GM21576 (cell line): ENCODE measurements at regions not wholly inside any gene's neighbourhood (a gene's known extent, or its start where the extent isn't known, plus 50 kb on each side); places are given as distances from the start of the nearest gene placed in this dataset.
"Not testable (repeated sequence)": the region's sequence is repeated elsewhere in the genome, so short reads cannot be mapped to it uniquely, and the experiment has no call there.

Source experiments
- ATAC-seq: cut with Tn5 transposase; IDR thresholded peaks from one replicate; pipeline ENCODE4 v1.9.1; 2021; ENCODE audit warnings: mild to moderate bottlenecking, moderate library complexity; ENCODE audit not compliant: unreplicated experiment

DNA sequence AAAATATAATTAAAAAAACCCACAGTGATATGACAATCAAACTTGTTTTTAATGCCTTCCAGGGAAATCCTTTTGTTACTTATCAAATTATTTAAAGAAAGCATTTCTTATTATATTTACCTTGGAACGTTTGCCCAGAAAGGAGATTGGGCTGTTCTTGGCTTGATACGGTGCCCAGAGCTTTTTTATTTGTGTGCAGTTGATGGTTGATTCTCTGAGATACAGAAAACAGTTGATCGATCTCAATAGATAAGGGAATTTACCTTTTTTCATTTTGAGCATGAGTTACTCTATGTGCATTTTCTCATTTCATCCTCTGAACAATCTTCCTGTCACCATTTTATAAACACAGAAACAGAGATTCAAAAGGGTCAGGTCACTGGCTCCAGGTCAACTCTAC lies 72.5 kb upstream of the NEDD9 start:
- no peak for ATAC-seq

DNA sequence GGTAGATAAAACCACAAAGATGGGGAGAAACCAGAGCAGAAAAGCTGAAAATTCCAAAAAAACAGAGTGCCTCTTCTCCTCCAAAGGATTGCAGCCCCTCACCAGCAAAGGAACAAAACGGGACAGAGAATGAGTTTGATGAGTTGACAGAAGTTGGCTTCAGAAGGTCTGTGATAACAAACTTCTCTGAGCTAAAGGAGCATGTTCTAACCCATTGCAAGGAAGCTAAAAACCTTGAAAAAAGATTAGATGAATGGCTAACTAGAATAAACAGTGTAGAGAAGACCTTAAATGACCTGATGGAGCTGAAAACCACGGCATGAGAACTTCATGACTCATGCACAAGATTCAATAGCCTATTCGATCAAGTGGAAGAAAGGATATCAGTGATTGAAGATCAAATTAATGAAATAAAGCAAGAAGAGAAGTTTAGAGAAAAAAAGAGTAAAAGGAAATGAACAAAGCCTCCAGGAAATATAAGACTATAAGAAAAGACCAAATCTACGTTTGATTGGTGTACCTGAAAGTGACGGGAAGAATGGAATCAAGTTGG lies 67.5 kb upstream of the NEDD9 start:
- not testable (repeated sequence) for ATAC-seq

DNA sequence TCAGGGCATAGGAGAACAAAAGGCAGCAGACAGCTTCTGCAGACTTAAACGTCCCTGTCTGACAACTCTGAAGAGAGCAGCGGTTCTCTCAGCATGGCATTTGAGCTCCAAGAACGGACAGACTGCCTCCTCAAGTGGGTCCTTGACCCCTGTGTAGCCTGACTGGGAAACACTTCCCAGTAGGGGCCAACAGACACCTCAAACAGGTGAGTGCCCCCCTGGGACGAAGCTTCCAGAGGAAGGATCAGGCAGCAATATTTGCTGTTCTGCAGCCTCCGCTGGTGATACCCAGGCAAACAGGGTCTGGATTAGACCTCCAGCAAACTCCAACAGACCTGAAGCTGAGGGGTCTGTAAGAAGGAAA lies 66.9 kb upstream of the NEDD9 start:
- not testable (repeated sequence) for ATAC-seq

DNA sequence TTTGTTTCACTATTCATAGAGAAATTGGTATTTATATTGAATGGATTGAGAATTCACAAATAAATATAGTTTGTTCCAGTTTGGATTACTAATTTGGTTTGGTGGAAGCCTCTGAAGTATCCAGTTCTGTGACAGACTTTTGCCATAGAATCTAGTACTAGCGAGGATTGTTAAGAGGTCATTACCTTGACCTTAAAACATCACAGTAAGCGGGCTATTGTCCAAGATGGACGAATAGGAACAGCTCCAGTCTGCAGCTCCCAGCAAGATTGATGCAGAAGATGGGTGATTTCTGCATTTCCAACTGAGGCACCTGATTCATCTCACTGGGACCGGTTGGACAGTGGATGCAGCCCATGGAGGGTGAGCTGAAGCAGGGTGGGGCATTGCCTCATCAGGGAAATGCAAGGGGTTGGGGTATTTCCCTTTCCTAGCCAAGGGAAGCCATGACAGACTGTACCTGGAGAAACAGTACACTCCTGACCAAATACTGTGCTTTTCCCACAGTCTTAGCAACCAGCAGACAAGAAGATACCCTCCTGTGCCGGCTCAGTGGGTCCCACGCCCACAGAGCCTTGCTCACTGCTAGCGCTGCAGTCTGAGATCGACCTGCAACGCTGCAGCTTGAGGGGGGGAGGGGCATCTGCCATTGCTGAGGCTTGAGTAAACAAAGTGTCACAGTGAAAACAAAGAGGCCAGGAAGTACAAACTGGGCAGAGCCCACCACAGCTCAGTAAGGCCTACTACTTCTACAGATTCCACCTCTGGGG lies 66.4 kb upstream of the NEDD9 start:
- ATAC-seq: no peak

DNA sequence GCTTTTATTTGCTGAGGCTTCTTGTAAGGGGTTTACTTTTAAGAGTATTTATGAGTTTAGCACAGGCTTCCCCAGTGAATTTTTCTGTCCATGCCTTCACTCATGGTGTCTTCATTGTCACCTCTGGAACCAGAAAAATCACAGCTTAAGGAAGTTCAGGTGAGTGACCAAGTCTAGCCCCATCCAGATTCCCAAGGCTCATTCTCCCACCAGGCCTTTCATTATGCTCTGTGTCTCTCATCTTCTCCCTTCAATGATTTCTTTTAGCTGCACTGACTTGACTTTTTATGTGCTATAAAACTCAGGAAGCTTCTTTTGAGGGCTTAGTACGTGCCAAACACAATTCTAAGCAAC lies 64.9 kb upstream of the NEDD9 start:
- ATAC-seq: no peak

DNA sequence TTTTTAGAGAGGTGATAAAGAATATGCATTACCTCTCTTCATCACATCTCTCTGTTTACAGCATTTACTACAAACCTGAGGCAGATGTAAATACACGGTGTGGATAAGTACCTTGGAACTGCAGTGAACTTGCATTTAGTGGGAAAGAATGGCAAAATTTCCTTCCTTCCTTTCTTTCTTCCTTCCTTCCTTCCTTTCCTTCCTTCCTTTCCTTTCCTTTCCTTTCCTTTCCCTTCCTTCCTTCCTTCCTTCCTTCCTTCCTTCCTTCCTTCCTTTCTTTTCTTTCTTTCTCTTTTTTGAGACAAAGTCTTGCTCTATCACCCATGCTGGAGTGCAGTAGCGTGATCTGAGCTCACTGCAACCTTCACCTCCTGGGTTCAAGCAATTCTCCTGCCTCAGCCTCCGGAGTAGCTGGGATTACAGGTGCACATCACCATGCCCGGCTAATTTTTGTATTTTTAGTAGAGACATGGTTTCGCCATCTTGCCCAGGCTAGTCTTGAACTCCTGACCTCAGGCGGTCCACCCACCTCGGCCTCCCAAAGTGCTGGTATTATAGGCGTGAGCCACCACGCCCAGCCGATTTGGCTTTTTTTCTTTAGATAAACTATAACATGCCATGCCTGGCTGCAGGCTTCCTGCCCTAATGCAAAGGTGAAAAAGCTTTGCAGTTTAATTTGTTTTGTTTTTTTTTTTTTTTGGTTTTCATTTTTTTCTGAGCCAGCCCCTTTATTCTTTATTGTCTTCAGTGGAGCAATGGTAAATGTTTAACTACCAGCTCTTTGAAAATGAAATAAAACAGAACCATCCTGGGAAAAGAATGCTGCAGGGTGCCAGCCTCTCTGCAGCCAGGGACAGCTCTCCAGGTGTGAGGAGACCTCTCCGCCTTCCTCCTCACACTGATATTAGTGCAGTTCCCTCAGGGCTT lies 64.2 kb upstream of the NEDD9 start:
- ATAC-seq: no peak

DNA sequence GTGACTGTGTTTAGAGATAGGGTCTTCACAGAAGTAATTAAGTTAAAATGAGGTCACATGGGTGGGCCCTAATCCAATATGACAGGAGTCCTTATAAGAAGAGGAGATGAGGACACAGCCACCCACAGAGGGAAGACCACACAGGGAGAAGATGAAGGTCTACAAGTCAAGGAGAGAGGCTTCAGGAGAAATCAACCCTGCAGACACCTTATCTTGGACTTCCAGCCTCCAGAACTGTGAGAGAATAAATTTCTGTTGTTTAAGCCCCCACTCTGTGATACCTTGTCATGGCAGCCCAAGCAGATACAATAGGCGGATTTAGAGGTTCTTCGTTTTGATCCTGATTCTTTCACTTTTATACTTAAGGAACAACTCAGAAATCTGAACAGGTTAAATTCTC lies 63.5 kb upstream of the NEDD9 start:
- no peak for ATAC-seq

DNA sequence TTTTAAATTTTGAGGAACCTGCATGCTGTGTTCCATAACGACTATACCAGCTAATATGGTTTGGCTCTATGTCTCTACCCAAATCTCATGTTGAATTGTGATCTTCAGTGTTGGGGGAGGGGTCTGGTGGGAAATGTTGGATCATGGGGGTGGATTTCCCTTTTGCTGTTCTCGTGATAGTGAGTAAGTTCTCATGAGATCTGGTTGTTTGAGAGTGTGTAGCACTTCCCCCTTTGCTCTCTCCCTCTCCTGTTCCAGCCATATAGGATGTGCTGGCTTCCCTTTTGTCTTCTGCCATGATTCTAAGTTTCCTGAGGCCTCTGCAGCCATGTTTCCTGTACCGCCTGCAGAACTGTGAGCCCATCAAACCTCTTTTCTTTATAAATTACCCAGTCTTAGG lies 61.8 kb upstream of the NEDD9 start:
- no peak for ATAC-seq

DNA sequence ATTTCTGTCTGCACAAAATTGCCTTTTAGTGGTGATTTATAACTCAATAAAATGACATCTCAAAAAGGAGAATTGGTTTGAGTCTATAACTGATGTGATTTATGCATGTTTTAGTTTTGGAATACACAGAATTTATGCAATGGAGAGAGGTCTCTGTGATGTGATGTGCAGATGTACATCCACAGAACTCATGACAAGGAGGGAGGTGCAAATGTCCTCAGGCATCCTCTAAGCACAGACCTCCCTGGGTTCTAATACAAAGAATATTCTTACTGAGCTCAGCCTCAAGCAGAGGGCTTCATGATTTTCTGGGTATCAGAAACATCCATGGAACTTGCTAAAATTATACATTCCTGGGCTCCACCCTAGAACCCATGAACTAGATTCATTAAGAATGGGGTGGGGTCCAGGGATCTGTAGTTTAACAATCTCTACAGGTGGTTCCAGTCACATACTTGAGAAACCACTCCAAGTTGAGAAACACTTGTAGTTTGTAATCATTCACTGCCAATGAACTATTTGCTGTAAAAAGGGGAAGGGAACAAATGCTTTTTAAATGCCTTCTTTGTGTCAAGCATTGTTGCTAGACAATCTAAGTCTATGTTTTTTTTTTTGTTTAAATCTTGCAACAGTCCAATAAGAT lies 60.2 kb upstream of the NEDD9 start:
- no peak for ATAC-seq

DNA sequence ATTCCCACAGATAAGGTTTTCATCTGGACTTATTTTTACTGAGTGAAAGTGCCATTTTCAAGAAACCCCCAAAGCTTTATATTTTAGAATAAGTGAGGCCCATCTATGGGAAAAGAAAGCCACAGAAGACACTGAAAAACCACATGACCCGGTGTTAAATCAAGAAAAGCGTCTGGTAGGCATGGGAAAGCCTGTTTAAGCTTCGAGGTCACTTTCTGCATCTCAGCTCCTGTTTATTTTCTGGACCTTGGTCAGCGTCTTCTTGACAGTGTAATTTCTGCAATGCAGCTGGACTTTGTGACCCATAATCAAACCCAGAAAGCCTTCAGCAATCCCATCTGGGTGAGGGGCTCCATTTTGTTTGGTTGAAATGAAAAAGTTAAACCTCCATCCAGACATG lies 59.6 kb upstream of the NEDD9 start:
- ATAC-seq: no peak

DNA sequence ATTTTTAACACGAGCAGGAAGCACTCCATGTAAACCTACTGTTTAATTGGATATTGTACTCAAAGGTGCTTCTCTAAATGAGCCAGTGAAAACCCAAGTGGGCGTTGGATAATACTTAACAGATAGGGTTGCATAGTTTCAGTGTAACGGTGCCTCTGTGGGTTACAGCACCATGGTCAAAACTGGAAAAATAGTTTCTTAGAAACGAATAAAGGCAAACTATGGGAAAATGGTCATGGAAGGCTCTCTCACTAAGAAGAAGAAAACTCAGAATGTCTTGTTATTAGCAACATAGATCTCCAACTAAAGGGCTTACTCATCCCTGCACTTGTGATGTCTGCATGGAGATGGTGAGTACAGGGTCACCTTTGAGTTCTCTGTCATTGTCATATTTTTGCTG lies 59.1 kb upstream of the NEDD9 start:
- ATAC-seq: no peak

DNA sequence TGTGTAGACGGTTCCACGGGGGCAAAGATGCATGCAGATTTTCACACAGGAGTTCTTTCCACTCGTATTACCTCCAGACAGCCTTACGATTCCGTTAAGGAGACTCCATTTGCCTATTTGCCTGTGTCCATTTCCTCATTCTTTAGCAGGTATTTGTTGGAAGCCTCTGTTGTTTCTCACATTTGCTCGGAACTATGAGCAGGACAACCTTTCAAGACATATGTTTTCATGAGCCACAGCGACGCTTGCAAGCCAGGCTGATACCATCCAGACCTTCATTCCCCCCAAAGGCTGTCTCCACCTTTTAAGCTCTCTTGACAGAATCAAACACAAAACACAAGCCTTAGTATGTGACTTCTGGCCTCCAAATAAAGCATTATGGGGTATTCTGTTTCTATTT lies 57.6 kb upstream of the NEDD9 start:
- no peak for ATAC-seq

DNA sequence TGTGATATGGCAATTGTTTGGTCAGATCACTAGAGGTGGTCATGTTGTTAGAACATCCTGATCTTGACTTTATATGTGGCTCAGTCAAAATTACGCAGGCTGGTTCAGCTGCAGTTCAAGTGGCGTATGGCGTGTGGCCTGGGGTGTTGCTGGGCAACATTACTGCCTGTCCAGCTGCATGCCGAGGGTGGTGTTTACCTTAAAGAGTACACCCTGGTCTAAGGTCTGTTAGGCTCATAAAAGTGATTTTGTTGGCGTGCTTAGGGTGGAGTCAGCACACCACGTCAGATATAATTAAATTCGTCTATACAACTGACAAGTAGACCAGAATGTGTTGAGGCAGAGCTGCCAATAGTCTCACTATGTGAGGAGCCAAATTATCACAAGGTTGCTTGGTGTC lies 55.6 kb upstream of the NEDD9 start:
- ATAC-seq: no peak

DNA sequence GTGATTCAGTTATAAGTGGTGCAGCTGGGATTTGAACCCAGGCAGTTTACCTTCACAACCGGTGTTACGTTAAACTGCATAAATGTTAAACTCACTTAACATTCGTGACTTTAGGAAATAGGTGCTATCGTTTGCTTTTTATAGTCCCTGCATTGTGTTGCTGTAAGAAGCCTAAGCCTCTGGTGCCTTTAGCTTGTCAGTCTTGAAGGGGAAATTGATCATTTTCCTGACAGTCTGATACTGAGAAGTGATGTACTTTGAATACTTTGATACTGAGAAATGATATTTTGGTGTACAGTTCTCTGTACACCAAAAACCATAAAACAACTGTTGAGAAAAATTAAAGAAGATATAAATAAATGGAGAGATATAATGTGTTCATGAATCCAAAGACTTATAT lies 52.5 kb upstream of the NEDD9 start:
- no peak for ATAC-seq

DNA sequence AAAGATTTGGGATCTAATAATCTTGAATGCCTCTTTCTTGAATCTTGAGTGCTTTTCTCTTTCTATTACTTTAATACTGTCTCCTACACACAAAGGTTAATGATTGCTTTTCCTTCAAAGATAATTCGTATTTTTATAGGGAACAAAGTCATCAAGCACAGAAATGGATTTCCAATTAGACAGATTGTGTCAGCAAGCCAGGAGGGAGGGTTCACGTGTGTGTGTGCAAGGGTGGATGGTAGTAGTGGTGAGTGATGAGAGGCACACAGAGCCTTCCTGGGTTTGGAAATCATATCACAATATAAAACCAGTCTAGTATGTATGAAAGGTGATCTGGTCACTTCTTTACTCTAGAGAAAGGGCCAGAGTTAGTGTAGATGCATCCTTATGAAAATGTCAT lies 51.2 kb upstream of the NEDD9 start:
- ATAC-seq: no peak

DNA sequence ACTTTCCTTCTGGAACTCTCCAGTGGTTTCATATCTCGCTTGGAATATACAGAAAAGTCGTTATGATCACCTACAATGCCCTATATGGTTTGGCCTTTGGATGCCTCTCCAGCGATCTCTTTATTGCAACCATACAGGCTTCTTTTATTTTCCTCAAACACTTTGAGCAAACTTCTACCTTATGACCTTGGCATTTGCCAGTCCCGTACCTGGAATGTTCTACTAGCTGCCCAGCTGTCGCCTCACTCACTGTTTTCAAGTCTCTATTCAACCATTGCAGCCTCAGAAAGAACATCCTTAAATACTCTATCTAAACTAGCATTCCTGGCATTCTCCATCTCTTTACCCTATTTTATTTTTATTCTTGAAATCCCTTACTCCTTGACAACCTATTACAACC lies 50.4 kb upstream of the NEDD9 start:
- no peak for ATAC-seq
